Right hindlimb (tissue), 1 donor: ENCODE measurements at regions not wholly inside any gene's neighbourhood (a gene's known extent, or its start where the extent isn't known, plus 50 kb on each side); places are given as distances from the start of the nearest gene placed in this dataset.
"Not testable (repeated sequence)": the region's sequence is repeated elsewhere in the genome, so short reads cannot be mapped to it uniquely, and the experiment has no call there.

Experiments
- DNase-seq: peaks from one replicate; pipeline ENCODE4 v3.0.0-alpha.2; 2018

DNA sequence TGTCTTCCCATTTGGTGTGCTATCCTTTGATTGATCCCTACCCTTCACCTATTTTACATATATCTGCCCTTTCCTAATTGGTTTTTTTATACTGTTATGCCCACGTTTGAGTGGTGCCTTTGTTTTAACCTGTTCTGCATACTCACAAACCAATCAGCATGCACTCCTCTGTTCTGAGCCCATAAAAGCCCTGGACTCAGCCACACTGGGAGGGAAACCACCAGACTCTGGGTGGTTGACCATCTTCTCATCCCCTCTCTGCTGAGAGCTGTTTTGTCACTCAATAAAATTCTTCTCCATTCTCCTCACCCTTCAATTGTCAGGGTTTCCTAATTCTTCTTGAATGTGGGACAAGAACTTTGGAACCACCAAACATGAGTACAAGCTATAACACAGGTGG, 989.8 kb downstream of the ADGRL2 start:
- DNase-seq: no peak

DNA sequence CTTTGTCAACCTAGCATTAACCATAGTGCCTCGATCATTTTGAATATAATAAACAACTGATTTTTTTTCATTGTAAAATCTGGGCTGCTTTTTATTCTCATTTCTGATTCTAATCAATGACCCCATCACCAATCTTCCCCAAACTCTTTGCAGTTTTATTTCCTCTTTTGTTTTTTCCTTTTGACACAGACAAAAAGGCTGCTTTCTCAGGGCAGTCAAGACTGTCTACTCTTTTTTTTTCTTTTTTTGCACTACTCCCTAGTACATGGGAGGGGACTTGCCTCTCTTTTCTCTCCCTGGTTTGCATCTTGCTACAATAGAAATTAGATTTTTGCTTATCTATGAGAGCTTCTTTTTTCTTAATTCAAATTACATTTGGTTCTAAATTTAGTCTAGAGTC, 987.9 kb downstream of the ADGRL2 start:
- no peak for DNase-seq

DNA sequence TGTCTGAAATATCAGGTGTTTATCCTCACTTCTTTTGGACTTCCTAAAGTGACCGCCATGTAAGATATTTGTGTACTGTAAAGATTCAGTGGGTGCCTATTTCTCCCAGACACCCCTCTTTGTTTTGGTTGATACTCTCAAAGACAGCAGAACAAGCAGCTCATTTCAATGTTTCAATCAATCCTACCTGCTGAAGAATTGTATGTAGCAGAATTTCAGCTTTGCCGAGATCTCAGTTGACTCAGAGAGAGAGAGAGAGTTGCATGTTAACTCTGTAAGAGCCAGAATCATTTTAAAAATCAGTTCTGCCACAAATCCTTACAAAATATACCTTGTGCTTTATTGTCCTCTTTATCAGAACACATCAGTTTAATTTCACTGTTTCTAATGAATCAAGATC, 987.3 kb downstream of the ADGRL2 start:
- no peak for DNase-seq

DNA sequence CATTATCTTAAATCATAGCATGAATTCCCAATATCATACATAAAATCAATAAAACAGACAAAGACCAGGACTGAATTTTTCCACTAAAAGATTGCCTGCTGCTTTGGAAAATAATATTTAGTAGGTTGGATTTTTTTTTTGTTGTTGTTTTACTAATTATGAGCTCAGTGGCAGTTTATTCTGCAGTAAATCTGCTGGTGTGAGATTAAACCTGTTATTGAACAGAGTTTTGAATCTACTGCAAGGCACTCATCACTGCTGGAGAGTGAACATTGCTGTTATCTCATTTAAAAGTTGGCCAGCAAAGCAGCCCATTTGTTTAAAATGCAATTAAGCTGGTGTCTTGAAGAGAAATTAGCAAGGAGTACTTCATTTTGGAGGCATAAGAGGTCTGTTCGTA, 986.1 kb downstream of the ADGRL2 start:
- DNase-seq: no peak

DNA sequence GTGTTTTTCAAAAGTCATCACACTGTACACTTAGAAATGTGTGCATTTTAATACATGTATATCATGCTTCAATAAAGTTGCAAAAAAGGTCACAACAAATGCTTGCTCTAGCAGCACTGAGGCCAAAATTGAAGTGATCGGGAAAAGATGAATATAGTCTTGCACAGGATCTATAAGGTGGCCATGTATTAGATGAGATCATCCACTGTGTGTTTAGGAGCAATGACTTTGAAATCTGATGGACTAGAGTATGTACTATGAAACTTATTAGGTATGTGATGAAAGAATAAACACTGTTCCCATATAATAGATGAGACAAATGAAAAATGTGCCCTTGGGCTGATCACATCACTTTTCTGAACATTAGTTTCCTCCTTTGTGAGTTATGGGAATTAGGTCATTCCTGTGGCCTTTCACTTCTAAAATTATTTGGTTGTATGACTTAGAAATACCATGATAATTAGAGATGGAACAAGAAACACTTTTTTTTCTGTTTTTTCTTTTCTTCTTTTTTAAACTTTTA, 984.6 kb downstream of the ADGRL2 start:
- DNase-seq: no peak

DNA sequence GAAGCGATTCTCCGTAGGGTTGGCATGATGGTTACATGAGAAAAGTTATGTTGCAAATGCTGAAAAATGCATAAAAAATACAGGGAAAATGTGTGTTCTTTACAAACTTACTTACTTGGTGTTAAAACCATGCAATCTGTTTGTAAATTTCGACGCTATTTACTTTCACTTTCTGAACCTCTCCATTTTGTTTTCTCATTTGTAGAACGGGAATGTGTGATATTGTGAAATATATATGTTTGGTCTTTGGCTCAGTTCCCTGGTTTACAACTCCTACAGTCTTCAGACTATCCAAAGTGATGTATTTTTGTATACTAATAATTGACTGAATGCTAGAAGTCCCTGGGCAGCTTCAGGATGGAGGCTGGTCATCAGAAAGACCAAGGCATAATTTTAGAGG, 982.3 kb downstream of the ADGRL2 start:
- DNase-seq: no peak

DNA sequence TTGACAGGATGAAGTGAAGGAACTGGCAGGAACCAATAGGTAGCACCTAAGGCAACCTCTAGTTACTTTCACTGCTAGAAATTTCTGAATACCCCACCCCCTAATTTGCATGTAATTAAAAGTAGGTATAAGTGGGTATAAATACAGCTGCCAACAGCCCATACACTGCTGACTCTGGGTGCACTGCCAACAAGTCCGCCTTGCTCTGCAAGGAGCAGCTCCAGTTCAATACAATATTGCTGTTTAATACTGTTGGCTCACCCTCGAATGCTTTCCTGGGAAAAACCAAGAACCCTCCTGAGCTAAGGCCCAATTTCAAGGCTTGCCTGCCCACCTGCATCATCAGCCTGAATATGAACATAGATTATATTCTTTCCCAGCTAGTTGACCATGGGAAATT, 981.9 kb downstream of the ADGRL2 start:
- DNase-seq: no peak

DNA sequence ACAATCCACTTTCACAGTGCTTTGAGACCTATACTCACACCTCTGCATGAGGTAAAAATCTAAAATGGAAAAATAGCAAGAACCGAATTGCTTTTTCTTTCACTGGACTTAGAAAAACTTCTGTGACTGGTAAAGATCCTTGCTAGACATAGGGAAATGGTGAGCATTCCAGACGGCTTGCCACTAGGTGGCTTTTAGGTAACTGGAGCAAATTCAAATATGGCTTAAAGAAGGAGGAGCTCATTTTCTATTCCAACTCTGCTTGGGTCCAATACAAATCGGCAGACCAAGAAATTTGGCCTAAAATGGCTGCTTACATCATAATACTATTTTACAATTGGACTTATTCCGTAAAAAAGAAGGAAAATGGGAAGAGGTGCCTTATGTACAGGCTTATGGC, 977.9 kb downstream of the ADGRL2 start:
- DNase-seq: no peak

DNA sequence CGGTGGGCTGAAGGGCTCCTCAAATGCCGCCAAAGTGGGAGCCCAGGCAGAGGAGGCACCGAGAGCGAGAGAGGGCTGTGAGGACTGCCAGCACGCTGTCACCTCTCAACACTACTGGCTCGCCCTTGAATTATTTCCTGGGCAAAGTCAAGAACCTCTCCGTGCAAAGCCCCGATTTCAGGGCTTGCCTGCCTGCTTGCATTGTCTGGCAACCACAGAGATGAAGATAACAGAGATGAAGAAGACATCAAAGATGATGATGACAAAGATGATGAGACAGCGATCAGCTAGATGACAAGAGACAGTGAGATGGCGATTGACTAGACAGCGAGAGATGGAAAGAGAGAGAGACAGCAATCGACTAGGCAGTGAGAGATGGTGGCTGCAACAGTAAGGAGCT, 976.5 kb downstream of the ADGRL2 start:
- DNase-seq: no peak

DNA sequence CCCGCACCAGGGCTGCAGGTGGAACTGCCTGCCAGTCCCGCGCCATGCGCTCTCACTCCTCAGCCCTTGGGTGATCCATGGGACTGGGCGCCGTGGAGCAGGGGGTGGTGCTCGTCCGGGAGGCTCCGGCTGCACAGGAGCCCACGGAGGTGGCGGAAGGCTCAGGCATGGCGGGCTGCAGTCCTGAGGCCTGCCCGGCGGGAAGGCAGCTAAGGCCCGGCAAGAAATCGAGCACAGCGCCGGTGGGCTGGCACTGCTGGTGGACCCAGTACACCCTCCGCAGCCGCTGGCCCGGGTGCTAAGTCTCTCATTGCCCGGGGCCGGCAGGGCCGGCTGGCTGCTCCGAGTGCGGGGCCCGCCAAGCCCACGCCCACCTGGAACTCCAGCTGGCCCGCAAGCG, 976.0 kb downstream of the ADGRL2 start:
- DNase-seq: not testable (repeated sequence)

DNA sequence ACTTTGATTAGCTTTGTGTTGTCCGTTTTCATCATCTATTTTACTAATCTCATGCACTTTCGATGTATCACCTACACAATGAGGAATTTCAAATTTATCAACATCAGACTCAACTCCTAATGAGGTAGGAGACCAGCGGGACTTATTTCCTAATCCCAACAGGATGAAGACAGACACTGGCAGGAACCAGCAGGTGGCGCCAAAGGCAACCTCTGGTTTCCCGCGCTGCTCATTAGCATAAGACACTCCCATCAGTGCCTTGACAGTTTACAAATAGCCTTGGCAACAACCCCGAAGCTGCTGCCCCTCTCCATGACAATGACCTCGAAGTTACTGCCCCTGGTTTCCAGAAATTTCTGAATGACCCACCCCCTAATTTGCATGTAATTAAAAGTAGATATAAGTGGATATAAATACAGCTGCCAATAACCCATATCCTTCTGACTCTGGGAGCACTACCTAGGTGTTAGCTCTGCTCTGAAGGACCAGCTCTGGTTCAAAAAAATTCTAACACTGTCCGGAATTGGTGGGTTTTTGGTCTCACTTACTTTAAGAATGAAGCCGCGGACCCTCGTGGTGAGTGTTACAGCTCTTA, 974.8 kb downstream of the ADGRL2 start:
- no peak for DNase-seq

DNA sequence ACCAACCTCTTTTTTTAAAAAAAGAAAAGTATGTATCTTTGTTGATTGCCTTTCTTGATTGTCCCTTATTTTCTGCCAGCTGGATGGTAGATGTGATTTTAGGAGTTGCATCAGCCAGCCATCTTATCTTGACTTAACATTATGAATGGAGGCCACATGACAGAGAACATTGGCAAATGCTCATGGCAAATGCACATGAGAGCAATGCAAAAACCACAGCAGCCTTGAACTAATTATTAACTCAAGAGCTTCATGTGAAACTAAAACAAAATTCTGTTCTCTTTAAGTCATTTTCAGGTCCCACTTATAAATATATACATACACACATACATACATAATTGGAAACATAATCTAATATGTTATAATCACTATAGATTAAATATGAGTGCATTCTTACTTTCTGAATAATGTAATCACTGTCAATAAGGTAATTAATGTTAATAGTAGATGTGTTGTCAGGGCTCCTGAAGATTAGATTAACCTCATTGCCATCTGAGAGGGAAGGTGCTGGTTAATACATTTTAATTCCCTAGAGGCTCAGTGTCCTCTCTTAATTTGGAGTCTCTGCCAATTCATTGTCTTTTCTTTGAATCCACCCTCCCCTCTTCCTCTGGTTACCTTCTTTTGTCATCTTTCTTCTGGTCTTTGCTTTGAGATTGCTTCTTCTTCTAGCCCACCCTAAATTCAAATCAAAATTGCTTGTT, 962.2 kb downstream of the ADGRL2 start:
- DNase-seq: no peak

DNA sequence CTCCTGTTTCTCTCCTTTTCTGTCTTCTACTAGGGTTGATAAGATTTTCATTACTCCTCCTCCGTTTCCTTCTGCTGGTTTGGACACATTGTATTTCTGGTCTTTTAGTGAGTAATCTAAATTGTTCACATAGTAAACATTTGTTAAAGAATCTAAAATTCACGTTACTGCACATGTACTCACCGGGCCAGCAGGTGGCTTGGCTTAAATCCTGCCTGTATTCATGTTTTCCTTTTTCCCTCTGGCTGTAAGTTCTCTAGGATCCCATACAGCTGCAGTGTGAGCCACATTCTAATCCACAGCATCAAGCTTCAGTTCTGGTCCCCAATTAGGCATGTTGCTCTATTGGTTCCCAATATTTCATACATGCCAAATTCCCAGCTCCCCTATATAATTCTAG, 958.3 kb downstream of the ADGRL2 start:
- DNase-seq: no peak

DNA sequence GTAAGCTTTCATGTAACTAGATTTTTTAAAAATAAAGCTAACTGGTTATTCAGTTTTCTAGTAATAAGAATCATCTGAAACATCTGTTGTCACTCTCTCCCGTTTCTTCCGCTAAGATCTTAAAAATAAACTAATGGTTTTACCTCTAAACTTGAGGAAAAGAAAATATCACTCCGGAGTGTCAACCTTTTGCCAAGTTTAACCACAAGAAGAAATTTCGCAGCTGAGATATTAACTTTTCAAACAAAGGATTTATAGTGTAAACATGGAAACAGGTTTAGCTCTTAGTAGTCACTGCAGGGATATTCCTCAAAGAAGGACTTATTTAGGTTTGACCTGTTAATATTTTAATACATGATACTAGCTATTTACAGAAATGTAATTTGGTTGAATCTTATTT, 954.9 kb downstream of the ADGRL2 start:
- DNase-seq: no peak

DNA sequence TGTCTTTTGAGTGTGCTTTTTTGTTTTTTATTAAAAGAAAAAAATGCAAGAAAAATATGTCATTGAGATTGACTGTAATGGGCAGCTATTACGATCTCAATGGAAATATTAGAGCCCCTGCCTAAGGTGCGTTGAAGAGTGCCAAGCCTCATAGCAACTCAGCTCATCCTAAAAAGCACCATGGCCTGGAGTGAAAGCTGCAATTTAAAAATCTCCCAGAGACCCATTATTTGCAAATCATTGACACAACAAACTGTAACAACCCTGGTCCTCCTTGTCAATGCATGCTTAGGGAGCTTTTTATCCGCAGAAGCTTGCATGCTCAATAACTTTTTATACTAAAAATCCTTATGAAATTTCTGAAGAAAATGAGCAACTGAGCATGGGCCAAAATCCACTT, 954.5 kb downstream of the ADGRL2 start:
- DNase-seq: no peak

DNA sequence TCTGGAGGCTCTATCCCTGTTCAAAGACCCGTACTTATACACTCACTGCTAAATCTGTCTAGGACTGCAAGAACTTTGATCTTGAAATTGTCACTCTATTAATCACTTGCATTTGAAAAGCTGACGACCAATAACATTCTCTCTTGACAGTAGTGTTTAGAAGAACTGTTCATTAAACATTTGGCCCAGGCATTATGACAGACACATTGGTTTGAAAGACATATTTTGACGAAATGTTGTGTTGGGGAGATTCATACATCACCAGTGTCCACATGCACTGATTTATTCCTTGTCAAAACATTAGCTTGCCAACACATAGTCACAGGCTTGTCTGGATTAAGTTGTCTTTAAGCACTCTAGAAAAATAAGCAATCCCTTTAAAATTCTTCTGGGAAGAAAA, 951.3 kb downstream of the ADGRL2 start:
- no peak for DNase-seq

DNA sequence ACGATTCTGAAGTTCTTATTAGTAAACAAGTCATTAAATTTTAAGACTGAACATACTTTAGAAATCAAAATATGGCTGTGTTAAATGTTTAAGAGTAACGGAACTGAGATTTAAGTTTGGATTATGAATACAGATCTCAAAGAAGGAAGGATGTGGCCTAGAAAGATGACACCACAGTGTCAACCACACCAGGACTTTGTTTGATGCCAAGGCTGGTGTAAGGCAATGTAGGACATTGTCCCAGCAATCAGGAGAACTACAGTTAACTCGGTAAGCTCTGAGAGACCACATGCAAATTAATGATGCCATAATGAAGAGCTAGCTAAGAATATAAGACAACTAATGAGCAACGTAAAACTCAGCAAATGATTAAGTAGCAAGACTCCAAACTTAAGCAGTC, 932.9 kb downstream of the ADGRL2 start:
- no peak for DNase-seq

DNA sequence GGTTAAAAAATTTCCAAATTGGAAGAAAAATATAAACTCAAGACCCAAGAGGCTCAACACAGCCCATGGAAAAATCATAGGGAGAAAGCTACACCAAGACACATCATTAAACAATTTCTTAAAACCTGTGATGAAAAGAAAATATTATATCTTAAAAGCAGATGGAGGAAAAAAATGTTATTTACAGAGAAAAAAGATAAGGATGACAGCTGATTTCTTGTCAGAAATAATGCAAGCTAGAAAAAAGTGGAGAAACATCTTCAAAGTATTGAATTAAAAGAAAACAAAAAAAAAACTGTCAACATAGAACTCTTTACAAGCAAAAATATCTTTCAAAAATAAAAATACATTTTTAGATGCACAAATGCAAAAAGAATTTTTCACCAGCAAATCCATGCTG, 930.5 kb downstream of the ADGRL2 start:
- DNase-seq: no peak

DNA sequence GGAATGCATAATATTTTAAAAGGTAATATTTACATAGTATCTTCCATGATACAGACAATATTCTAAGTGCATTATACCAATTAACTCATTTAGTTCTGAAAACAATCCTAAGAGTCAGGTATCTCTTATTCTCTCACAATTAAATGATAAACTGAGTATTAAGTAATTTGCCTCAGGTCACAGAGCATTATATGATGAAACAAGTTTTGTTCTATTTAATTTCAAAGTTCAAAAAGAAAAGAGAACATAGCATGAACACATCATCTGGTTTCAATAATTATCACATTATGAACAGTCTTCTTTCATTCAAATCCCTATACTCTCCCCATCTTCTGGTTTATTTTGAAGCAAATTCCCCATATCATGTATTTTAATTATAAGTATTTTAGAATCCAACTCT, 927.5 kb downstream of the ADGRL2 start:
- DNase-seq: no peak

DNA sequence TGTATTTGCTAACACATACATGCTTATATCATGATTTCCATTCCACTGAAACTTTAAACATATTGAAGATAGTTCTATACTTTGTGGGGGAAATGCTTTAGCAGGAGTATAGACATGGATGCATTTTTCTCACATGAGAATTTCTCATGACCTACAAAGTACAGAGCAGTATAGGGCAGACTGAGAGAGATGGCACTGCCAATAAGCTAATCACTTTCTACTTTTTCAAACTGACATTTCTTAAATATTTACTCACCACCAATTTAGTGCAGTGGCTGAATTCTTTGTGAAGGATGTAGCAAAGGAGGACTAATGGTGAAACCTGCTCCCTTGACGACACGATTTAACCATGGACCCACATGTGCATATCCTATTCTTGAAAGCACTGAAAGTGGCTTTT, 923.5 kb downstream of the ADGRL2 start:
- no peak for DNase-seq

DNA sequence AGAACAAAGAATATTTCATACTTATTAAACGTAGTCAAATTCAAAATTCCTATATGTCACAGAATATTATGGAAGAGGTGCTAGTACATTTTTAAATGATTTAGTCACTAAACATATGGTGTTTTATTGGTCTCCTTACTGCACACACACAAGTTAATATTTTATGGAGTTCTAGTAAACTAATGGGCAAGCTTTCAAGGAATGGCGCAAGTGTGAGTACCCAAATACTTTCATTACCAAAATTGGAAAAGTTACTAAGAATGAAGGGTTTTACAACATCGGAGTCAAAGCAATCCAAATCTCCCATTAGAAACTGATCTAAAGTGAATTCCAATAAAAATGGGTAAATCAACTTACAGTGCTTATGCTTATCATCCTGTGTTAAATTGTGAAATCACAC, 921.9 kb downstream of the ADGRL2 start:
- no peak for DNase-seq

DNA sequence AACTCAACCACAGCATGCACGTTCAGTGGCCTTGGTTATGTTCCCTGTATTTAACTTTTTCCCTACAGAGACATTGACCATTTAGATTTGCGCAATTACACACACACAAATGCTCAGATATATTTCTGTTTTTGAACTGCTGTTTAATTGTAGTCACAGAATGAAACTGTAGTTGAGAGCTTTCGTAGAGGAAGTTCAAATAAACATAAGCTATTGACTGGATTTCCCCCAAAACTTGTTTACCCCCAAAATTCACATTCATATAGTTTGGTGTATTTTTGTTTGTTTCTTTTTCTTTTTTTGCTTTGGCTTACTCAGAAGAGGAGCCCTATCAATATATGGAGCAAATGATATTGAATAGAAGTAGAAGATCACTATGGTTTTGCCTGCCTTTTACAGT, 921.0 kb downstream of the ADGRL2 start:
- no peak for DNase-seq

DNA sequence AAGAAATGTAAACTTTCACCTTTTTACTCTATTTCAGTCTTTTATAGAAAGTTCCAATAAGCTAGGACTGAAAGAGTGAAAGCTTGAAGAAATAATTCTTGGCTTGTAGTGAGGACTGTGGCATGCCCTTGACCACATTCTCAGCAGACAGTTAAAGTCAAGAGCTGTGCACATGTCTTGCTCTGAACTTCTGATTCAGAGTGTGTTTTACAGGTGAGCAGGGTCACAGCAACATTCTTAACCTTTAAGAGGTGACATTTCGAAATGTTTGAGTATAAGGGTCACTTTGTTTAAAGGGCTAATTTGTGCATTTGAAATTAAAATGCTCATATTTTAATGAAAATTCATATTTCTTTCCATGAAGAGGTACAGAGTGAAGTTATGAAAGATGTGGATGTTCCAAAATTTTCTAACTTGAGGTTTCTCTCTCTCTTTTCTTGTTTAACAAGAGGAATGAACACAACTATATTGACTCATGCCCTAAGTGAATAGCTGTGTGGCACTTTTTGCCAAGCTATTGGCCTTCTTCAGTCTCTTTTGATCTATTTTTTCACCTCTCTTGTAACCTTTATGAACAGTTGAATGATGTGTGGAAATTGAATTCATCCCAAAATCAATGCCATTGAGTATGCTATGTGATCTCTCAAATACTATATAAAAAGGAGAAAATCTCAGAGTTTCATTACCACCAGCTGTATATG, 918.1 kb downstream of the ADGRL2 start:
- DNase-seq: no peak

DNA sequence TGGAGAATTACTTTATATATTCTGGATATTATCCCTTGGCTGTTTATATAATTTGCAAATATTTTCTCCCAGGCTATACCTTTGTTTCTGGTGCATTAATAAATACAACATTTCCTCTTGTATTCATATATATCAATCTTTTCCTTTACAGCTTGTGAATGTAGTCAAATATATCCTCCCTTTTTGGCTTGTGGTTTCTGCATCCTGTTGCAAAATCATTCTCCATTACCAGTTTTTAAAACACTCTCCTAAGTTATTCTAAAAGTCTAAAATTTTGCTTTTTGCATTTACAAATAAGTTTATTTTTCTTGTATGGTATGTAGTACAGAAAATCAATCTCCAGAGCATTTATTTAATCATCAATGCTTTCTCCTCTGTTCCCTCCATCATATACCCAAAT, 909.4 kb downstream of the ADGRL2 start:
- no peak for DNase-seq
